Activated CD4-positive, alpha-beta T cell treated with anti-CD3 and anti-CD28 coated beads for 4 hours (primary cell): ENCODE measurements at regions not wholly inside any gene's neighbourhood (a gene's known extent, or its start where the extent isn't known, plus 50 kb on each side); places are given as distances from the start of the nearest gene placed in this dataset.

Experiments used
- DNase-seq, 2 donors: peaks; one replicate each; pipeline ENCODE4 v3.0.0-alpha.2; 2020

- DNase-seq = no peak
These were observed 85.2 kb upstream of the VAV3 start for GRCh38 chr1:108050158-108050557.

- no peak for DNase-seq
These were observed 84.3 kb upstream of the VAV3 start for GRCh38 chr1:108049178-108049819.

GRCh38 chr1:108048301-108049177, 83.6 kb upstream of the VAV3 start:
- DNase-seq = no peak

GRCh38 chr1:108047085-108047484, 82.1 kb upstream of the VAV3 start:
- DNase-seq = no peak

GRCh38 chr1:108046026-108046425, 81.0 kb upstream of the VAV3 start:
- DNase-seq = no peak

- no peak for DNase-seq
These were observed 80.5 kb upstream of the VAV3 start for GRCh38 chr1:108045460-108045859.

GRCh38 chr1:108044318-108044717, 79.3 kb upstream of the VAV3 start:
- DNase-seq = no peak

GRCh38 chr1:108043707-108044106, 78.7 kb upstream of the VAV3 start:
- no peak for DNase-seq

GRCh38 chr1:108042610-108043009, 77.6 kb upstream of the VAV3 start:
- DNase-seq = no peak

- no peak for DNase-seq
These were observed 76.6 kb upstream of the VAV3 start for GRCh38 chr1:108041360-108042142.

- no peak for DNase-seq
These were observed 73.8 kb upstream of the VAV3 start for GRCh38 chr1:108038653-108039236.

GRCh38 chr1:108036796-108037562, 72.0 kb upstream of the VAV3 start:
- DNase-seq = no peak

- DNase-seq = no peak
These were observed 69.4 kb upstream of the VAV3 start for GRCh38 chr1:108034396-108034795.

GRCh38 chr1:108033550-108033951, 68.6 kb upstream of the VAV3 start:
- DNase-seq = no peak

GRCh38 chr1:108028841-108029388, 63.9 kb upstream of the VAV3 start:
- DNase-seq = no peak

GRCh38 chr1:108027389-108027788, 62.4 kb upstream of the VAV3 start:
- no peak for DNase-seq

GRCh38 chr1:108017698-108018097, 52.7 kb upstream of the VAV3 start:
- DNase-seq = no peak

- DNase-seq = no peak
These were observed 51.5 kb upstream of the VAV3 start for GRCh38 chr1:108016451-108016920.
